Astrocyte of the cerebellum (primary cell): ENCODE measurements at regions not wholly inside any gene's neighbourhood (a gene's known extent, or its start where the extent isn't known, plus 50 kb on each side); places are given as distances from the start of the nearest gene placed in this dataset.

Source experiments
- DNase-seq: peaks from one replicate; pipeline ENCODE4 v3.0.0-alpha.2; 2011; ENCODE audit warnings: low read depth
- H3K4me3 ChIP-seq: 2 replicates; pipeline ENCODE4 v1.5.1; 2011; ENCODE audit warnings: mild to moderate bottlenecking, low read depth, low read length, moderate library complexity
- CTCF ChIP-seq: IDR thresholded peaks from 2 replicates; pipeline ENCODE4 v1.5.1; 2012; ENCODE audit warnings: low read length, low read depth, moderate library complexity, mild to moderate bottlenecking; ENCODE audit errors: missing control alignments
- in situ Hi-C: cut with HindIII; loops from 2 replicates; pipeline ENCODE4 v1.10.0; 2017; ENCODE audit warnings: low sequenced_read_pairs

- TF ChIP-seq CTCF, result no peak
- H3K4me3 ChIP-seq, result no peak overlapping the region
- in situ Hi-C loops, result no loop called here
- peak; percentile 94 for DNase-seq
Observed at GRCh38 chr18:45197526-45197970, 417.7 kb upstream of the SLC14A2 start.

DNA sequence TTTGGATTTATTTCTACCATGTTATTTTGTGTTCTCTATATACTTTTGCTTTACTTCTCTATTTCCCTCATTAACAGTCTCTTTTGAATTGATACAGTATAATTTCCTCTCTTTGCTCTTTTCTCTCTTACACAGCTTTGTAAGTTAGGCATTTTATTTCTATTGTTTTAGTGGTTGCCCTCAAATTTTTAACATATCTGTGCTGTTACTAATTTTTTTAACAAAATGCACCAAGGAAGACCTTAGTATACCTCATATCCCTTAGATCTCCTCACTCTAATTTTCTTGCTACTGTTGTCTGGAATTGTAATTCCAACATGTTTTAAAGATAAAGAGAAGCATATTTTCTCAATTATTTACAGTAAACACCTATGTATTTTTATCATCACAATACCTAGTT, 416.8 kb upstream of the SLC14A2 start:
- no peak for TF ChIP-seq CTCF
- H3K4me3 ChIP-seq, result no peak overlapping the region
- no peak for DNase-seq
- in situ Hi-C loops, result no loop called here

GRCh38 chr18:45201029-45201428, 414.2 kb upstream of the SLC14A2 start:
- in situ Hi-C loops, result no loop called here
- no peak for DNase-seq
- TF ChIP-seq CTCF, result no peak
- no peak overlapping the region for H3K4me3 ChIP-seq

DNA sequence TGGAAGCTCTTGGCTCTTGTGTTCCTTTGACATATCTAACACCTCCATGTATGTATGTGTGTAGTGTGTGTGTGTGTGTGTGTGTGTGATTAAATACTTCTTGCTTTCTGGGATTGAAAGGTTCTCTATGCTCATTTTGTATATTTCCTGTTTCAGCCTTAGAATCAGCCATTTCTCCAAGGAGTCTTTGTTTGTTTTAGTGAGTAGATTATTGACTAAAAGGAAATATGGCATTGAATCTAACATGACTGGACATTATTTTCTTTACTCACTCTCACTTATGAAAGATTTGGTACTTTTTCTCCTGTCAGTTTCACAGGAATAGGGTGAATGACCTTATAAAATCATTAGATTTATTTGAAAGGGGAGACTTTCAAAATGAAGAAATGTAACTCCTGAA, 413.8 kb upstream of the SLC14A2 start:
- H3K4me3 ChIP-seq, result no peak overlapping the region
- TF ChIP-seq CTCF, result no peak
- in situ Hi-C loops, result no loop called here
- no peak for DNase-seq

- H3K4me3 ChIP-seq, result no peak overlapping the region
- DNase-seq, result no peak
- no peak for TF ChIP-seq CTCF
- in situ Hi-C loops, result no loop called here
Observed at GRCh38 chr18:45202061-45202460, 413.2 kb upstream of the SLC14A2 start.

DNA sequence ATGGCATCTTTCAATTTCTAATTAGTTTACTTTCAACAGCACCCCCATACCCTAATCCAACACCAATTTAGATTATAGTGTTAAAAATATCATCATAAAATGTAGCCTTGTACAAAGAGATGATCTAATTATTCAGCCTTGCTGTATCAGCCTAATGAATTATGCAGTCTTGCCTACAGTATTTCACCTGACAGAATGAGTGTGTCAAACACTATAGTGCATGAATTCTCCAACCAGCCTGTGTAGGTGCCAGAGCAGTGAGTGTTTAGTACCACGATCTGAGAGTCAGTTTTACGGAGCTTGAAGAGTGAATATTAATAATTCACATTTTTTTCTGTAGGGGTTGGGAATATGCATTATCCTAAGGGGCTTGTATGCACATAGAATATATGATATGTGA, 411.6 kb upstream of the SLC14A2 start:
- TF ChIP-seq CTCF, result no peak
- DNase-seq, result no peak
- in situ Hi-C loops, result no loop called here
- no peak overlapping the region for H3K4me3 ChIP-seq

- in situ Hi-C loops, result no loop called here
- no peak for DNase-seq
- no peak for TF ChIP-seq CTCF
- H3K4me3 ChIP-seq, result no peak overlapping the region
Observed at GRCh38 chr18:45207328-45207727, 407.9 kb upstream of the SLC14A2 start.
